ENCODE measurements at regions not wholly inside any gene's neighbourhood (a gene's known extent, or its start where the extent isn't known, plus 50 kb on each side); places are given as distances from the start of the nearest gene placed in this dataset.
A peak's percentile ranks its signal among the peaks of the same experiment; 100 is the strongest.

GRCh38 chr12:94046626-94047410, 101.6 kb upstream of the PLXNC1 start:
- Histone ChIP-seq H3K27me3 (peaks cover 12% of the 10 kb centered on the region), H3K4me3 (ENCODE audit: low read depth, low read length) (no peak overlapping the region), H3K4me1 (no peaks in the 10 kb centered on the region), H3K36me3 (no peaks in the 10 kb centered on the region), H3K9me3 (no peaks in the 10 kb centered on the region; the same call in 1 of the 2 replicates)
- DNase-seq, result no peak
- TF ChIP-seq, protein P1, sequence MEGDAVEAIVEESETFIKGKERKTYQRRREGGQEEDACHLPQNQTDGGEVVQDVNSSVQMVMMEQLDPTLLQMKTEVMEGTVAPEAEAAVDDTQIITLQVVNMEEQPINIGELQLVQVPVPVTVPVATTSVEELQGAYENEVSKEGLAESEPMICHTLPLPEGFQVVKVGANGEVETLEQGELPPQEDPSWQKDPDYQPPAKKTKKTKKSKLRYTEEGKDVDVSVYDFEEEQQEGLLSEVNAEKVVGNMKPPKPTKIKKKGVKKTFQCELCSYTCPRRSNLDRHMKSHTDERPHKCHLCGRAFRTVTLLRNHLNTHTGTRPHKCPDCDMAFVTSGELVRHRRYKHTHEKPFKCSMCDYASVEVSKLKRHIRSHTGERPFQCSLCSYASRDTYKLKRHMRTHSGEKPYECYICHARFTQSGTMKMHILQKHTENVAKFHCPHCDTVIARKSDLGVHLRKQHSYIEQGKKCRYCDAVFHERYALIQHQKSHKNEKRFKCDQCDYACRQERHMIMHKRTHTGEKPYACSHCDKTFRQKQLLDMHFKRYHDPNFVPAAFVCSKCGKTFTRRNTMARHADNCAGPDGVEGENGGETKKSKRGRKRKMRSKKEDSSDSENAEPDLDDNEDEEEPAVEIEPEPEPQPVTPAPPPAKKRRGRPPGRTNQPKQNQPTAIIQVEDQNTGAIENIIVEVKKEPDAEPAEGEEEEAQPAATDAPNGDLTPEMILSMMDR (IDR thresholded peaks at IDR 0.05; ENCODE audit: low read depth, low read length), result no peak

GRCh38 chr12:94047781-94048567, 100.4 kb upstream of the PLXNC1 start:
- no peak for DNase-seq
- no peak overlapping the region for H3K4me3 ChIP-seq (ENCODE audit: low read depth, low read length)

GRCh38 chr12:94048757-94049156, 99.6 kb upstream of the PLXNC1 start:
- Histone ChIP-seq H3K4me1 (no peaks in the 10 kb centered on the region), H3K9me3 (no peaks in the 10 kb centered on the region; the same call in 1 of the 2 replicates), H3K4me3 (ENCODE audit: low read depth, low read length) (no peak overlapping the region), H3K27me3 (peaks cover 12% of the 10 kb centered on the region), H3K36me3 (no peaks in the 10 kb centered on the region)
- DNase-seq, result no peak
- TF ChIP-seq, protein P1 (IDR thresholded peaks at IDR 0.05; ENCODE audit: low read depth, low read length), result no peak

More at GRCh38 chr12:94047781-94048567, 100.4 kb upstream of the PLXNC1 start:
- TF ChIP-seq, protein P1 (IDR thresholded peaks at IDR 0.05; ENCODE audit: low read depth, low read length), result no peak
- Histone ChIP-seq H3K9me3 (no peaks in the 10 kb centered on the region; the same call in 1 of the 2 replicates), H3K27me3 (peaks cover 12% of the 10 kb centered on the region), H3K36me3 (no peaks in the 10 kb centered on the region), H3K4me1 (no peaks in the 10 kb centered on the region)

DNA sequence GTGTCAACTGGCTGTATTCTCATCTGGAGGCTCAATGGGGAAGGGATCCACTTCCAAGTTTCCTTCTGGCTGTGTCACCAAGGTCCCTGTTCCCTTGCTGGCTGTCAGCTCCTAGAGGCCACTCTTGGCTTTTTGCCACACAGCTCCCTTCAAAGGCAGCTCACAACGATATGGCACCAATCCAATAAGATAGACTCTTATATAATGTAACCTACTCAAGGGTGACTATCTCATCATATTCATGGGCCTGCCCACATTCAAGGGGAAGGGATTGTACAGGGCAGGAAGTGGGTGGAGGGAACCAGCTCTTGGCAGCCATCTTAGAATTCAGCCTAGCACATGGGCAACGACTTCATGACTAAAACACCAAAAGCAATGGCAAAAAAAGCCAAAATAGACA, 98.7 kb upstream of the PLXNC1 start:
- TF ChIP-seq, protein P1 (IDR thresholded peaks at IDR 0.05; ENCODE audit: low read depth, low read length), result no peak
- Histone ChIP-seq H3K9me3 (no peaks in the 10 kb centered on the region; the same call in 1 of the 2 replicates), H3K4me3 (ENCODE audit: low read depth, low read length) (no peak overlapping the region), H3K4me1 (no peaks in the 10 kb centered on the region), H3K27me3 (peaks cover 12% of the 10 kb centered on the region), H3K36me3 (no peaks in the 10 kb centered on the region)
- peak; percentile 78 for DNase-seq

- TF ChIP-seq, protein P1 (IDR thresholded peaks at IDR 0.05; ENCODE audit: low read depth, low read length), result no peak
- no peak for DNase-seq
- H3K9me3 ChIP-seq, result no peaks in the 10 kb centered on the region; the same call in 1 of the 2 replicates
- H3K36me3 ChIP-seq, result no peaks in the 10 kb centered on the region
- no peaks in the 10 kb centered on the region for H3K4me1 ChIP-seq
- no peak overlapping the region for H3K4me3 ChIP-seq (ENCODE audit: low read depth, low read length)
- H3K27me3 ChIP-seq, result peaks cover 3% of the 10 kb centered on the region; the same call in 1 of the 2 replicates
These were observed 94.7 kb upstream of the PLXNC1 start for GRCh38 chr12:94053676-94054075.
